Parathyroid adenoma (tissue), 2 donors: ENCODE measurements at regions not wholly inside any gene's neighbourhood (a gene's known extent, or its start where the extent isn't known, plus 50 kb on each side); places are given as distances from the start of the nearest gene placed in this dataset.

Experiments
- H2AFZ ChIP-seq: fragments of 300-600 bp; sonication (generic); one replicate; pipeline ENCODE4 v1.7.0; 2017; ENCODE audit warnings: antibody characterized with exemption, mild to moderate bottlenecking
- H3K27ac ChIP-seq: fragments of 300-600 bp; sonication (generic); one replicate; pipeline ENCODE4 v1.7.0; 2017
- H3K27me3 ChIP-seq: fragments of 300-600 bp; sonication (generic); one replicate; pipeline ENCODE4 v1.7.0; 2017; ENCODE audit warnings: low read length; ENCODE audit not compliant: control insufficient read depth, insufficient read depth
- H3K36me3 ChIP-seq: fragments of 300-600 bp; sonication (generic); one replicate; pipeline ENCODE4 v1.7.0; 2017; ENCODE audit warnings: low read length; ENCODE audit not compliant: control insufficient read depth, insufficient read depth
- H3K4me1 ChIP-seq: fragments of 300-600 bp; sonication (generic); one replicate; pipeline ENCODE4 v1.7.0; 2017; ENCODE audit warnings: control low read depth
- H3K4me2 ChIP-seq: fragments of 300-600 bp; sonication (generic); one replicate; pipeline ENCODE4 v1.7.0; 2017; ENCODE audit warnings: low read length
- H3K4me3 ChIP-seq: fragments of 300-600 bp; sonication (generic); one replicate; pipeline ENCODE4 v1.7.0; 2017; ENCODE audit warnings: low read depth, low read length
- H3K79me2 ChIP-seq: fragments of 300-600 bp; sonication (generic); one replicate; pipeline ENCODE4 v1.7.0; 2017; ENCODE audit warnings: control low read depth
- H3K9ac ChIP-seq: fragments of 300-600 bp; sonication (generic); one replicate; pipeline ENCODE4 v1.7.0; 2017; ENCODE audit warnings: mild to moderate bottlenecking
- H3K9me3 ChIP-seq: fragments of 300-600 bp; sonication (generic); one replicate; pipeline ENCODE4 v1.7.0; 2017; ENCODE audit warnings: low read length; ENCODE audit not compliant: control insufficient read depth
- TF ChIP-seq, protein P1 (sequence below): fragments of 300-600 bp; sonication (generic); IDR thresholded peaks from one replicate; pipeline ENCODE4 v1.7.0; 2017; ENCODE audit warnings: antibody characterized with exemption, mild to moderate bottlenecking
- donor health status: primary hyperparathyroidism.

DNA sequence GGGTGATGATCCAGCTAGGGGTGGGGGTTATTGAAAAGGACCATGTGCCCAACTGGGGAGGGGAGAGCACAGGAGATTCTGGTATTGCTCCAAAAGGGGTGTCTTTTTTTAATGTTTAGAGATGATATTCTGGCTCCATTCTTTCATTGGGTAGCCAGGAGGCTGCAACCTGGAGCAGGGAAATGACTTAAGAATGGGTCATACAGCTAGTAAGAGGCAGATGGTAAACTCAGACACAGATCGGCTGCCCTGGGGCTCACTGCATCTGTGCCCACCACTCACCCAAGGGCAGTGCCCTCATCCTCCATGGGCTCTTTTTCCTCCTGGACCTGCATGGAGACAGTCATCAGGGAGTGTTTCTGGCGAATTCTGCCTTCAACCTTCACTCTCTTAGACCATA is 302.0 kb upstream of the PRDM1 start:
- Histone ChIP-seq H3K4me1 (no peaks in the 10 kb centered on the region), H2AFZ (no peak overlapping the region), H3K9me3 (no peaks in the 10 kb centered on the region), H3K79me2 (no peaks in the 10 kb centered on the region), H3K9ac (no peak overlapping the region), H3K27ac (no peak overlapping the region), H3K4me2 (no peak overlapping the region), H3K36me3 (no peaks in the 10 kb centered on the region), H3K27me3 (no peaks in the 10 kb centered on the region), H3K4me3 (no peak overlapping the region)
- TF ChIP-seq, protein P1, sequence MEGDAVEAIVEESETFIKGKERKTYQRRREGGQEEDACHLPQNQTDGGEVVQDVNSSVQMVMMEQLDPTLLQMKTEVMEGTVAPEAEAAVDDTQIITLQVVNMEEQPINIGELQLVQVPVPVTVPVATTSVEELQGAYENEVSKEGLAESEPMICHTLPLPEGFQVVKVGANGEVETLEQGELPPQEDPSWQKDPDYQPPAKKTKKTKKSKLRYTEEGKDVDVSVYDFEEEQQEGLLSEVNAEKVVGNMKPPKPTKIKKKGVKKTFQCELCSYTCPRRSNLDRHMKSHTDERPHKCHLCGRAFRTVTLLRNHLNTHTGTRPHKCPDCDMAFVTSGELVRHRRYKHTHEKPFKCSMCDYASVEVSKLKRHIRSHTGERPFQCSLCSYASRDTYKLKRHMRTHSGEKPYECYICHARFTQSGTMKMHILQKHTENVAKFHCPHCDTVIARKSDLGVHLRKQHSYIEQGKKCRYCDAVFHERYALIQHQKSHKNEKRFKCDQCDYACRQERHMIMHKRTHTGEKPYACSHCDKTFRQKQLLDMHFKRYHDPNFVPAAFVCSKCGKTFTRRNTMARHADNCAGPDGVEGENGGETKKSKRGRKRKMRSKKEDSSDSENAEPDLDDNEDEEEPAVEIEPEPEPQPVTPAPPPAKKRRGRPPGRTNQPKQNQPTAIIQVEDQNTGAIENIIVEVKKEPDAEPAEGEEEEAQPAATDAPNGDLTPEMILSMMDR, result no peak

DNA sequence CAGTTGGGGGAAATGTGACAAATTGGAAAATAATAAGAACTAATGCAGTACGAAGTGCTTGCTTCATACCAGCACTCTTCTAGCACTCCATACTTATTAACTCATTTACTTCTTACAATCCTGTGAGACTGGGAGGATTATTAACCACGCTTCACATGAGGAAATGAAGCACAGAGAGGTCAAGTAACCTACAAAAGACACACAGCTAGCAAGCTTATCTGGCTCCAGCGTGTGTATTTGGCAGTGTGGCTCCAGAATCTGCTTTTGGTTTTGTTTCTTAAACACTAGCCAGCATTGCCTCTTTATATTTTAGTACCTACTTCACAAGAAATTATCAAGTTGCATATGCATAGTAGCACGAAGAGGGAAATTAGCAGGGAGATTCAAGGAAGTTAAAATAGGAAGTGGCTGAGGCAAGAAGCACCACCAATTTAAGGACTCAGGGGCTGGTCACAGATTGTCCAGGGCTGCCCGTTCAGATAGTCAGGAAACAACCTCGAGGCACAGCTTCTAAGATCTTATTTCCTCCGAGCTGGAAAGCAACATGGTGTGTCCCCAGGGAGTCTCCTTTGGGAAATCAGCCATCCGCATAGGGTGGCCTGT is 302.7 kb upstream of the PRDM1 start:
- H3K4me1 ChIP-seq, result no peaks in the 10 kb centered on the region
- no peaks in the 10 kb centered on the region for H3K79me2 ChIP-seq
- H3K27me3 ChIP-seq, result no peaks in the 10 kb centered on the region

DNA sequence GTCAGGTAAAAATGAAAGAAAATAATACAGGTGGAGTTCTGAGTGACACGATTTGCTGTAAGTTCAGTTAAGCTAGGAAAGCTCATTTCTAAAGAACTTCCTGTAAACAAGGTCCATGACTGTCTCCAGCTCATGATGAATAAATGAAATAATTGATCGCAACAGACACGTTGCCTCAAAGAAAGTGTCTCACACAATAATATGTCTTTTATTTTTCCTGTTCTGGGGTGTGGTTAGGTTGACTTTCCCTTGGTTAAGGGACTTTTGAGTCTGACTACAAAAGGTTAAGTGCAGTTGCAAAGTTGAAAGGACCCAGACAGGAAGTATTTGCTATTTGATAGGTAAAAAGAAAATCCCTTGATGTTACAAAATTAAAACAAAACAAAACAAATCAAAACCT is 304.2 kb upstream of the PRDM1 start:
- no peaks in the 10 kb centered on the region for H3K36me3 ChIP-seq
- no peaks in the 10 kb centered on the region for H3K27me3 ChIP-seq
- H3K9me3 ChIP-seq, result no peaks in the 10 kb centered on the region
- no peaks in the 10 kb centered on the region for H3K79me2 ChIP-seq
- no peaks in the 10 kb centered on the region for H3K4me1 ChIP-seq
- H3K4me2 ChIP-seq, result no peak overlapping the region
- no peak overlapping the region for H3K27ac ChIP-seq
- no peak overlapping the region for H2AFZ ChIP-seq
- H3K9ac ChIP-seq, result no peak overlapping the region
- no peak overlapping the region for H3K4me3 ChIP-seq
- TF ChIP-seq, protein P1, result no peak

More for the DNA sequence above, 302.7 kb upstream of the PRDM1 start:
- Histone ChIP-seq H3K9me3 (no peaks in the 10 kb centered on the region), H3K4me2 (no peak overlapping the region), H3K27ac (no peak overlapping the region), H3K9ac (no peak overlapping the region), H2AFZ (no peak overlapping the region), H3K36me3 (no peaks in the 10 kb centered on the region), H3K4me3 (no peak overlapping the region)
- TF ChIP-seq, protein P1, result no peak

DNA sequence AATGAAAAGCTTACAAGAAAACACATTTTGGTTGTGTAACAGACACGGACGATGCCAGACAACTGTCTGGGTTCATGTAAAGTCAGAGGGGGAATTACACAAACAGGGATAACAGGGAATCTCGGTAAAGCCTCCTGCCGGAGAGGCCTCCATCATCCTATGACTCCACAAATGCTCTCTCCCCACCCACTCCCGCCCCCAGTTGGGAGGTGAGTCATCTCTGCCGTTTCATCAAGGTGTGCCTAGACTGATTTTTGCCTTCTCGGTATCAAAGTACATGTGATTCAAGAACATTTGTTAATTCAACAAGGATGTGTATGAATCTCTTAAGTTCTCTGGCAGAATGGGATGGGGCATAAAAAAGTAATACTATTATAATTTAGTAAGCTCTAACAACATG is 304.9 kb upstream of the PRDM1 start:
- Histone ChIP-seq H3K9me3 (no peaks in the 10 kb centered on the region), H3K36me3 (no peaks in the 10 kb centered on the region), H3K4me1 (no peaks in the 10 kb centered on the region), H2AFZ (no peak overlapping the region), H3K27ac (no peak overlapping the region), H3K4me2 (no peak overlapping the region), H3K4me3 (no peak overlapping the region), H3K79me2 (no peaks in the 10 kb centered on the region), H3K9ac (no peak overlapping the region), H3K27me3 (no peaks in the 10 kb centered on the region)
- TF ChIP-seq, protein P1, result no peak

DNA sequence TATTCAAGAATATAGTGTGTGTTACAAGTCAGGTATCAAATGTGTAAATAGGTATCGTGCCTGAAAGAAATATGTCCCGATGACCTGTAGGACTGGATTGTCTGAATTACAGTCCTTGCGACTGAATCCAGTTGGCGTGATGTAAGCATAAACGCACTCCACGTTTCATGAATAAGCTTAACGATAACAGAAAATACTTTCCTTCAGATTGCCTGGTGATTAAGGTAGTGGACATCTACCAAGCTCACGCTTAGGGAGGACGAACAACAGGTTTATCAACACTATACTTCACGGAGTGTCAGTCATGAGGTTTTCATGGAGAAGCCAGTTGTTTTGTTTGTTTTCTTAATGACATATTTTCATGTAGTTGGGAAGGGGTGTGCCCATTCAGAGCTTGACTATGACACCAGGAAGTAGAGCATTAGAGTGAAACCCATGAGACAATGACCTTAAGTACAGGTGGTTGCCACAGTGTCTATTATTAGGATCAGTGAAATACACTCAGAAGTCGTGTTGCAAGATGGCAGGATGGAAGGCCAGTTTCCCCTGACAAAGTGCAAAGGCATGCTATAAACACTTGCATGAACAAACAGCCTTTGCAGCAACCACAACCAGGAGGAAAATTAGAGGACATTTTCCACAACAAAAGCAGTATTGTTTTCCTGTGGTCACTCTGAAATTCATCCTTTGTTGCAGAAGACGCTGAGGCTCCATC is 305.8 kb upstream of the PRDM1 start:
- no peaks in the 10 kb centered on the region for H3K79me2 ChIP-seq
- no peak overlapping the region for H3K9ac ChIP-seq
- H3K4me1 ChIP-seq, result no peaks in the 10 kb centered on the region
- H3K4me3 ChIP-seq, result no peak overlapping the region
- TF ChIP-seq, protein P1, result no peak
- H3K27me3 ChIP-seq, result no peaks in the 10 kb centered on the region
- H2AFZ ChIP-seq, result no peak overlapping the region
- H3K9me3 ChIP-seq, result no peaks in the 10 kb centered on the region
- no peak overlapping the region for H3K4me2 ChIP-seq
- H3K36me3 ChIP-seq, result no peaks in the 10 kb centered on the region
- H3K27ac ChIP-seq, result no peak overlapping the region
